ENCODE measurements at regions not wholly inside any gene's neighbourhood (a gene's known extent, or its start where the extent isn't known, plus 50 kb on each side); places are given as distances from the start of the nearest gene placed in this dataset.
"Not testable (repeated sequence)": the region's sequence is repeated elsewhere in the genome, so short reads cannot be mapped to it uniquely, and the experiment has no call there.

DNA sequence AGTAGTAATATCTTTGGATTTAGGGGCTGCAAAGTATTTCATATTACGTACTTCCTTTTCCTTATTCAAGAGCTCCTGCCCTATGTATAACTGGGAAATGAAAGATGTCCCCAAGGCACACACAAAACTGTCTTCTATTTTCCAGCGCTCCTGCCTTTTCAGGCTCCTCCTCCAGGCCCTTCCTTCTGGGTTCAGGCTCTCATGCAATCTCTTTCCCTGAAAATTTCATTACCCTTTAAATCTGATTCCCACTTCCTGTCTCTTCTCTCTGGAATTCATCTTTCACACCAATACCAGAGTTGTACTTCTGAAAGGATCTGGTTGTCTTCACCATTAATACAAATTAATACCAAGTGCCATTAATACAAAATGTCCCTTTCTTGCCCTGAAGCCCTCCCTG, 181.6 kb downstream of the UTRN start:
- POLR2A ChIA-PET: no interaction called here
- no peak for DNase-seq (ENCODE audit: extremely low spot score)
- TF ChIP-seq SUZ12 (IDR thresholded peaks at IDR 0.05) (no peak), ZNF384 (IDR thresholded peaks at IDR 0.05) (no peak), FOXA1 (IDR thresholded peaks at IDR 0.05) (no peak), L3MBTL2 (conservative IDR thresholded peaks at IDR 0.05) (no peak)
- CTCF ChIA-PET: no interaction called here

DNA sequence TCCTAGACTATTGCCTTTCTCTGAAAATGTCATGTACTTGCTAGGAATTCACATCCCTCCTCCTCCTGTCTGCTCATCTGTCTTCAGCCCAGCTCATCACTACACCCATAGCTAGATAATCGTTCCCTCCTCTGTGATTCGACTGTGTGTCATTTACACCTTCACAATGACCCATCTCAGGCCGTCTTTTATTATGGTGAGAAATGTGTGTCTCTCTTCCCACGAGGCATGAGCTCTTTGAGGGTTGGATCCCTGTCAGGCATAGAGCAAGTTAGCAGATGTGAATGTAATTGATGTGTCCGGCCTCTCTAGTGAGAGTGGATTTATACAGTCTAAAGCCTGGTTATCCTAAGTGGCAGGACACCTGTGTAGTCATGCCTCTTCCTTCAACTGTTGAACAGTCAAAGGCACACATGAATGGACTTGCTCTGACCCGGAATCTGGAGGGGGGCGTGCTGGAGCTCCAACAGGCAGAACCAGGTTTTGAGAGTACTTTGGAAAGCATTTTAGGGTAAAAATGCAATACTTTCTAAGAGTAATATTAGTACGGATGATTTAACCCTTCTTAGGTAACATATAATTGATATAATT, 182.1 kb downstream of the UTRN start:
- ChIA-PET CTCF (interaction anchor here (0.6 kb wide), 1 partner anchor 73 kb away, joined by 3 read pairs; no protein-coding TSS in a partner anchor), POLR2A (no interaction called here)
- no peak for DNase-seq (ENCODE audit: extremely low spot score)
- no peak for TF ChIP-seq NFRKB (IDR thresholded peaks at IDR 0.05)
- TF ChIP-seq, protein P1, sequence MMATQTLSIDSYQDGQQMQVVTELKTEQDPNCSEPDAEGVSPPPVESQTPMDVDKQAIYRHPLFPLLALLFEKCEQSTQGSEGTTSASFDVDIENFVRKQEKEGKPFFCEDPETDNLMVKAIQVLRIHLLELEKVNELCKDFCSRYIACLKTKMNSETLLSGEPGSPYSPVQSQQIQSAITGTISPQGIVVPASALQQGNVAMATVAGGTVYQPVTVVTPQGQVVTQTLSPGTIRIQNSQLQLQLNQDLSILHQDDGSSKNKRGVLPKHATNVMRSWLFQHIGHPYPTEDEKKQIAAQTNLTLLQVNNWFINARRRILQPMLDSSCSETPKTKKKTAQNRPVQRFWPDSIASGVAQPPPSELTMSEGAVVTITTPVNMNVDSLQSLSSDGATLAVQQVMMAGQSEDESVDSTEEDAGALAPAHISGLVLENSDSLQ (IDR thresholded peaks at IDR 0.05): no peak
- TF ChIP-seq LEF1 (IDR thresholded peaks at IDR 0.05; ENCODE audit: borderline replicate concordance): no peak
- no peak for TF ChIP-seq L3MBTL2 (conservative IDR thresholded peaks at IDR 0.05)
- TF ChIP-seq ARNT (IDR thresholded peaks at IDR 0.05): no peak
- no peak for TF ChIP-seq SUZ12 (IDR thresholded peaks at IDR 0.05)
- TF ChIP-seq FOXK2 (IDR thresholded peaks at IDR 0.05): no peak
- no peak for TF ChIP-seq HDGF (IDR thresholded peaks at IDR 0.05; ENCODE audit: borderline replicate concordance)
- TF ChIP-seq SP1 (IDR thresholded peaks at IDR 0.05): no peak
- no peak for TF ChIP-seq BHLHE40 (IDR thresholded peaks at IDR 0.05; ENCODE audit: borderline replicate concordance)
- no peak for TF ChIP-seq ZNF384 (IDR thresholded peaks at IDR 0.05)
- TF ChIP-seq CTBP1 (IDR thresholded peaks at IDR 0.05; ENCODE audit: borderline replicate concordance): no peak
- TF ChIP-seq FOXM1 (IDR thresholded peaks at IDR 0.05; ENCODE audit: borderline replicate concordance): no peak
- TF ChIP-seq TARDBP (IDR thresholded peaks at IDR 0.05): no peak

DNA sequence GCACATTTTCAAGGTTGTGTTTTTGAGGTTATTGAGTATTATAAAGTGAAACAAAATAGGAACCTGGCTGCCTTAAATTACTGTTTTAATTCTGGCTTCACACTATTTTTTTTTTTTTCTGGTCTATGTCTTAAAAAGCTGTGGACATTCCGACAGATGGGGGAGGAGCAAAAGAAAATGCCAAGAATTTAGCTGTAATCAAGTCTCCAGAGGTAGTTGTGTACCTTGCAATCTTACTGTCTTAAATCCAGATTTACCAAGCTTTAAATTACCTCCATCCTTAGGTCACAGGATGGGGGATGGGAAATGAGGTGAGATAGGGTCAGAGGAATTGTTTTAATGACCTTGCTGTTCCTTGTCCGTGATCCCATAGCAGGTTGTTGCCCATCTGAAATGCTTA, 182.8 kb downstream of the UTRN start:
- ChIA-PET CTCF (no interaction called here), POLR2A (no interaction called here)
- DNase-seq (ENCODE audit: extremely low spot score): no peak
- TF ChIP-seq FOXA1 (IDR thresholded peaks at IDR 0.05) (no peak), ZNF384 (IDR thresholded peaks at IDR 0.05) (no peak), SP1 (IDR thresholded peaks at IDR 0.05) (no peak), FOXK2 (IDR thresholded peaks at IDR 0.05) (no peak), NFRKB (IDR thresholded peaks at IDR 0.05) (no peak), HDGF (IDR thresholded peaks at IDR 0.05; ENCODE audit: borderline replicate concordance) (no peak), FOXM1 (IDR thresholded peaks at IDR 0.05; ENCODE audit: borderline replicate concordance) (no peak), TARDBP (IDR thresholded peaks at IDR 0.05) (no peak), LEF1 (IDR thresholded peaks at IDR 0.05; ENCODE audit: borderline replicate concordance) (no peak), L3MBTL2 (conservative IDR thresholded peaks at IDR 0.05) (no peak), SUZ12 (IDR thresholded peaks at IDR 0.05) (no peak), ELF4 (IDR thresholded peaks at IDR 0.05) (no peak), CTBP1 (IDR thresholded peaks at IDR 0.05; ENCODE audit: borderline replicate concordance) (no peak)
- TF ChIP-seq, protein P1 (IDR thresholded peaks at IDR 0.05): no peak

DNA sequence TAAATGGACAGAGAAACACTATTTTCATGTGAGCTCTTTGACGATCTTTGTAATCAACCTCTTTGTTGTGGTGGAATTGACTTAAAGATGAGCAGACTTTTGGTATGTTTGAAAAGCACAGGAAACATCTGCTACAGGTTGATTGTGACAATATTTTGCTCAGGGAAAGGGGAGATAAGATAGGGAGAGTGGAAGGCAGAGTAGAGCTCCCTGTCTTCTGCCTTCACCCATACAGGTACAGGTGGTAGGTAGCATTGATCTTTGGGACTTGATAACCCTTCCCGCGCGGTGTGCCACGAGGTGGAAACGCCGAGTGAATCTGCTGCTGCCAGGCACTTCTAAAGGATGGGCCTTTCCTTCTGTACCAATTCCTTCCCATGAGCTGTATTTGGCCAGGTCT, 183.6 kb downstream of the UTRN start:
- CTCF ChIA-PET: no interaction called here
- TF ChIP-seq FOXM1 (IDR thresholded peaks at IDR 0.05; ENCODE audit: borderline replicate concordance): no peak
- TF ChIP-seq SP1 (IDR thresholded peaks at IDR 0.05): no peak
- no peak for TF ChIP-seq FOXA1 (IDR thresholded peaks at IDR 0.05)
- TF ChIP-seq SUZ12 (IDR thresholded peaks at IDR 0.05): no peak
- TF ChIP-seq ELF4 (IDR thresholded peaks at IDR 0.05): no peak
- no peak for DNase-seq (ENCODE audit: extremely low spot score)
- POLR2A ChIA-PET: no interaction called here

DNA sequence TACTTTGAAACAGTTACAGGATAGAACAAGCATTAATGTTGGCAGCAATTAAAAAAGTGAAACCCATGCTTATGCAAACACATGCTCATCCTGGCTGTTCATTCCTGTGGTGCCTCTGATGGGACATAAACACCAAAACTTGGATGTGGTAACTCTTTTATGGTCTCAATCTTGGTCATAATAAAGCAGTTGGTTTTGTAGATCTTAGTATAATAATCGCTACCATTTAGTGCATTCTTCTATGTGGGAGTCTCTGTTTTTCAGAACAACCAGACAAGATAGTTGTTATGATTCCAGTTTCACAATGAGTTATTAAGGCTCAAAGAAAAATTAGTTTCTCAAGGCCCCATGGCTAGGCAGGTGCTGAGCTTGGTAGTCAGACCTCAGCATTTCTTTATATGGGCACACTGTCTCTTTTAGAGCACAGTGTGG, 184.0 kb downstream of the UTRN start:
- ChIA-PET CTCF (no interaction called here), POLR2A (no interaction called here)
- DNase-seq (ENCODE audit: extremely low spot score): no peak

DNA sequence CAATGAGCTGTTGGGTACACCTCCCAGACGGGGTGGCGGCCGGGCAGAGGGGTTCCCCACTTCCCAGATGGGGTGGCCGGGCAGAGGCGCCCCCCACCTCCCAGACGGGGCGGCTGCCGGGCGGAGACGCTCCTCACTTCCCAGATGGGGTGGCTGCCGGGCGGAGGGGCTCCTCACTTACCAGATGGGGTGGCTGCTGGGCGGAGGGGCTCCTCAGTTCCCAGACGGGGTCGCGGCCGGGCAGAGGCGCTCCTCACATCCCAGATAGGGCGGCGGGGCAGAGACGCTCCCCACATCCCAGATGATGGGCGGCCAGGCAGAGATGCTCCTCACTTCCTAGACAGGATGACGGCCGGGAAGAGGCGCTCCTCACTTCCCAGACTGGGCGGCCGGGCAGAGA, 185.1 kb downstream of the UTRN start:
- DNase-seq (ENCODE audit: extremely low spot score); CTCF ChIA-PET: not testable (repeated sequence)

More for the DNA sequence above, 184.0 kb downstream of the UTRN start:
- TF ChIP-seq SUZ12 (IDR thresholded peaks at IDR 0.05) (no peak), BHLHE40 (IDR thresholded peaks at IDR 0.05; ENCODE audit: borderline replicate concordance) (no peak), FOXA1 (IDR thresholded peaks at IDR 0.05) (no peak), FOXM1 (IDR thresholded peaks at IDR 0.05; ENCODE audit: borderline replicate concordance) (no peak), CTBP1 (IDR thresholded peaks at IDR 0.05; ENCODE audit: borderline replicate concordance) (no peak), HDGF (IDR thresholded peaks at IDR 0.05; ENCODE audit: borderline replicate concordance) (no peak), L3MBTL2 (conservative IDR thresholded peaks at IDR 0.05) (no peak), ARNT (IDR thresholded peaks at IDR 0.05) (no peak), ZNF384 (IDR thresholded peaks at IDR 0.05) (no peak), LEF1 (IDR thresholded peaks at IDR 0.05; ENCODE audit: borderline replicate concordance) (no peak), NFRKB (IDR thresholded peaks at IDR 0.05) (no peak), FOXK2 (IDR thresholded peaks at IDR 0.05) (no peak), ELF4 (IDR thresholded peaks at IDR 0.05) (no peak), SP1 (IDR thresholded peaks at IDR 0.05) (no peak), TARDBP (IDR thresholded peaks at IDR 0.05) (no peak)
- TF ChIP-seq, protein P1 (IDR thresholded peaks at IDR 0.05): no peak

DNA sequence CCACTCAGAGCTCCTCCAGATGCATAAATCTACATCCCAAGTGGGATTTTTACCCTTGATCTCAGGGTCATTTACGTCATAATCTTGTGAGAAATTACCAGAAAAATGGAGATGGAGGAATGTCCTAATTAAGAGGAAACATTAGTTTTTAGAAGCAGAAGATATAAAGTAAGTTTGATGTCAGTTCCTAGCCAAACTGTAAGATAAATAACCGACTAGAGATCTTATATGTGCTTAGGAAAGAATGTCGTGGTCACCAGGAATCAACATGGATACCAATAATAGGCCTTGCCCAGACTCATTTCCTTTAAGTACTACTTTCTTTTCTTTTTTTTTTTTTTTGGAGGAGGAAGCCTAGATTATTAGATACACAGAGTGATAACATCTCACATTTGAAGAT, 186.9 kb downstream of the UTRN start:
- DNase-seq (ENCODE audit: extremely low spot score): no peak
- ChIA-PET CTCF (no interaction called here), POLR2A (no interaction called here)
- TF ChIP-seq ZNF384 (IDR thresholded peaks at IDR 0.05): no peak
- TF ChIP-seq L3MBTL2 (conservative IDR thresholded peaks at IDR 0.05): no peak
- no peak for TF ChIP-seq SP1 (IDR thresholded peaks at IDR 0.05)
- TF ChIP-seq, protein P1 (IDR thresholded peaks at IDR 0.05): no peak
- TF ChIP-seq ARNT (IDR thresholded peaks at IDR 0.05): no peak
- no peak for TF ChIP-seq FOXK2 (IDR thresholded peaks at IDR 0.05)
- TF ChIP-seq CTBP1 (IDR thresholded peaks at IDR 0.05; ENCODE audit: borderline replicate concordance): no peak
- TF ChIP-seq FOXA1 (IDR thresholded peaks at IDR 0.05): no peak
- no peak for TF ChIP-seq BHLHE40 (IDR thresholded peaks at IDR 0.05; ENCODE audit: borderline replicate concordance)
- no peak for TF ChIP-seq ELF4 (IDR thresholded peaks at IDR 0.05)
- TF ChIP-seq LEF1 (IDR thresholded peaks at IDR 0.05; ENCODE audit: borderline replicate concordance): no peak
- no peak for TF ChIP-seq TARDBP (IDR thresholded peaks at IDR 0.05)
- no peak for TF ChIP-seq FOXM1 (IDR thresholded peaks at IDR 0.05; ENCODE audit: borderline replicate concordance)
- no peak for TF ChIP-seq NFRKB (IDR thresholded peaks at IDR 0.05)
- TF ChIP-seq SUZ12 (IDR thresholded peaks at IDR 0.05): no peak
- TF ChIP-seq HDGF (IDR thresholded peaks at IDR 0.05; ENCODE audit: borderline replicate concordance): no peak

More for the DNA sequence above, 185.1 kb downstream of the UTRN start:
- POLR2A ChIA-PET: not testable (repeated sequence)
